ENCODE measurements at regions not wholly inside any gene's neighbourhood (a gene's known extent, or its start where the extent isn't known, plus 50 kb on each side); places are given as distances from the start of the nearest gene placed in this dataset.
A peak's percentile ranks its signal among the peaks of the same experiment; 100 is the strongest.

GRCh38 chr4:120509719-120510118 is 412.8 kb downstream of the PRDM5 start:
- Mint-ChIP-seq H3K27me3 (ENCODE audit: low read depth) (no peaks in the 10 kb centered on the region), H3K27ac (ENCODE audit: unreplicated experiment) (no peak overlapping the region), H3K4me1 (no peaks in the 10 kb centered on the region), H3K36me3 (ENCODE audit: low read depth) (peaks cover 14% of the 10 kb centered on the region), H3K9me3 (peaks cover 13% of the 10 kb centered on the region), H3K4me3 (no peak overlapping the region)
- DNase-seq (ENCODE audit: low read depth, low spot score) = no peak
- TF ChIP-seq, protein P1, sequence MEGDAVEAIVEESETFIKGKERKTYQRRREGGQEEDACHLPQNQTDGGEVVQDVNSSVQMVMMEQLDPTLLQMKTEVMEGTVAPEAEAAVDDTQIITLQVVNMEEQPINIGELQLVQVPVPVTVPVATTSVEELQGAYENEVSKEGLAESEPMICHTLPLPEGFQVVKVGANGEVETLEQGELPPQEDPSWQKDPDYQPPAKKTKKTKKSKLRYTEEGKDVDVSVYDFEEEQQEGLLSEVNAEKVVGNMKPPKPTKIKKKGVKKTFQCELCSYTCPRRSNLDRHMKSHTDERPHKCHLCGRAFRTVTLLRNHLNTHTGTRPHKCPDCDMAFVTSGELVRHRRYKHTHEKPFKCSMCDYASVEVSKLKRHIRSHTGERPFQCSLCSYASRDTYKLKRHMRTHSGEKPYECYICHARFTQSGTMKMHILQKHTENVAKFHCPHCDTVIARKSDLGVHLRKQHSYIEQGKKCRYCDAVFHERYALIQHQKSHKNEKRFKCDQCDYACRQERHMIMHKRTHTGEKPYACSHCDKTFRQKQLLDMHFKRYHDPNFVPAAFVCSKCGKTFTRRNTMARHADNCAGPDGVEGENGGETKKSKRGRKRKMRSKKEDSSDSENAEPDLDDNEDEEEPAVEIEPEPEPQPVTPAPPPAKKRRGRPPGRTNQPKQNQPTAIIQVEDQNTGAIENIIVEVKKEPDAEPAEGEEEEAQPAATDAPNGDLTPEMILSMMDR (conservative IDR thresholded peaks at IDR 0.05) = no peak

- H3K36me3 Mint-ChIP-seq (ENCODE audit: low read depth) = peaks cover 14% of the 10 kb centered on the region
- no peak for DNase-seq (ENCODE audit: low read depth, low spot score)
- no peaks in the 10 kb centered on the region for H3K4me1 Mint-ChIP-seq
- peak overlapping the region; percentile 19 for H3K27ac Mint-ChIP-seq (ENCODE audit: unreplicated experiment)
- no peak overlapping the region for H3K4me3 Mint-ChIP-seq
- TF ChIP-seq, protein P1 (conservative IDR thresholded peaks at IDR 0.05) = no peak
- no peaks in the 10 kb centered on the region for H3K27me3 Mint-ChIP-seq (ENCODE audit: low read depth)
- H3K9me3 Mint-ChIP-seq = peaks cover 13% of the 10 kb centered on the region
Measured at GRCh38 chr4:120509222-120509621, 413.3 kb downstream of the PRDM5 start.

- no peak for DNase-seq (ENCODE audit: low read depth, low spot score)
- TF ChIP-seq, protein P1 (conservative IDR thresholded peaks at IDR 0.05) = no peak
- peaks cover 12% of the 10 kb centered on the region for H3K36me3 Mint-ChIP-seq (ENCODE audit: low read depth)
- H3K4me3 Mint-ChIP-seq = no peak overlapping the region
- peaks cover 12% of the 10 kb centered on the region for H3K9me3 Mint-ChIP-seq
- H3K4me1 Mint-ChIP-seq = no peaks in the 10 kb centered on the region
- H3K27me3 Mint-ChIP-seq (ENCODE audit: low read depth) = no peaks in the 10 kb centered on the region
- H3K27ac Mint-ChIP-seq (ENCODE audit: unreplicated experiment) = no peak overlapping the region
Measured at GRCh38 chr4:120508036-120508435, 414.5 kb downstream of the PRDM5 start.

GRCh38 chr4:120506536-120506935 is 416.0 kb downstream of the PRDM5 start:
- Mint-ChIP-seq H3K27me3 (ENCODE audit: low read depth) (no peaks in the 10 kb centered on the region), H3K36me3 (ENCODE audit: low read depth) (peaks cover 11% of the 10 kb centered on the region), H3K9me3 (peaks cover 11% of the 10 kb centered on the region), H3K4me1 (peaks cover 6% of the 10 kb centered on the region), H3K27ac (ENCODE audit: unreplicated experiment) (no peak overlapping the region), H3K4me3 (no peak overlapping the region)
- DNase-seq (ENCODE audit: low read depth, low spot score) = no peak
- TF ChIP-seq, protein P1 (conservative IDR thresholded peaks at IDR 0.05) = no peak

GRCh38 chr4:120498678-120499077 is 423.8 kb downstream of the PRDM5 start:
- H3K4me3 Mint-ChIP-seq = no peak overlapping the region
- DNase-seq (ENCODE audit: low read depth, low spot score) = no peak
- TF ChIP-seq, protein P1 (conservative IDR thresholded peaks at IDR 0.05) = no peak
- H3K36me3 Mint-ChIP-seq (ENCODE audit: low read depth) = peaks cover 6% of the 10 kb centered on the region
- H3K4me1 Mint-ChIP-seq = peaks cover 12% of the 10 kb centered on the region
- H3K9me3 Mint-ChIP-seq = peaks cover 13% of the 10 kb centered on the region
- H3K27me3 Mint-ChIP-seq (ENCODE audit: low read depth) = no peaks in the 10 kb centered on the region
- no peak overlapping the region for H3K27ac Mint-ChIP-seq (ENCODE audit: unreplicated experiment)

DNA sequence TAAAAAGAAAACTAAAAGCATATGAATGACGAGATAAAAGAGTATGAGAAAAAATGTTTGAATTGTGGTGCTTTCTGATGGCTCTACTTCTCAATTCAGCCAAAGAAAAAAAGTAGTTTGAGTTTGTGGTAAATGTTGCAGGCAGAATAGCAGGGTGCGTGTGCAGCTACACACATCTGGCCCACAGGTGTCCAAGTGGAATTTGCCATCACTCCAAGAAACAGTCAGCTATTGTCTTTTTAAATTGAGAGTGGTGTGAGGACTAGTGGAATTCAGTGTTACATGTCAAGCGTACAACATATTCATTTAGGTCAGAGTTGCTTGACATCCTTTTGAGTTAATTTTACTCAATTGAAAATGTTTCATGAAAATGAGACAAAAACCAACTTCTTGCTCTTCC is 424.8 kb upstream of the MAD2L1 start:
- Mint-ChIP-seq H3K9me3 (peaks cover 3% of the 10 kb centered on the region), H3K4me3 (no peak overlapping the region), H3K27me3 (ENCODE audit: low read depth) (no peaks in the 10 kb centered on the region), H3K4me1 (peaks cover 4% of the 10 kb centered on the region), H3K27ac (ENCODE audit: unreplicated experiment) (no peak overlapping the region), H3K36me3 (ENCODE audit: low read depth) (no peaks in the 10 kb centered on the region)
- no peak for DNase-seq (ENCODE audit: low read depth, low spot score)
- TF ChIP-seq, protein P1 (conservative IDR thresholded peaks at IDR 0.05) = no peak

Measured in neural crest cell (in vitro differentiated cells).